H7 (cell line): ENCODE measurements at regions not wholly inside any gene's neighbourhood (a gene's known extent, or its start where the extent isn't known, plus 50 kb on each side); places are given as distances from the start of the nearest gene placed in this dataset.

Experiments
- DNase-seq: peaks from one replicate; pipeline ENCODE4 v3.0.0; 2012
- H3K27me3 ChIP-seq: 2 replicates; pipeline ENCODE4 v1.6.0; 2011; ENCODE audit warnings: mild to moderate bottlenecking, low read length; ENCODE audit not compliant: control insufficient read depth, insufficient read depth
- H3K36me3 ChIP-seq: replicated peaks from 2 replicates; pipeline ENCODE4 v1.5.1; 2011; ENCODE audit warnings: low read length; ENCODE audit not compliant: control insufficient read depth, insufficient read depth
- H3K4me3 ChIP-seq: 2 replicates; pipeline ENCODE4 v1.5.1; 2011; ENCODE audit warnings: low read depth, mild to moderate bottlenecking, control low read depth, low read length, moderate library complexity; ENCODE audit not compliant: insufficient read depth

DNA sequence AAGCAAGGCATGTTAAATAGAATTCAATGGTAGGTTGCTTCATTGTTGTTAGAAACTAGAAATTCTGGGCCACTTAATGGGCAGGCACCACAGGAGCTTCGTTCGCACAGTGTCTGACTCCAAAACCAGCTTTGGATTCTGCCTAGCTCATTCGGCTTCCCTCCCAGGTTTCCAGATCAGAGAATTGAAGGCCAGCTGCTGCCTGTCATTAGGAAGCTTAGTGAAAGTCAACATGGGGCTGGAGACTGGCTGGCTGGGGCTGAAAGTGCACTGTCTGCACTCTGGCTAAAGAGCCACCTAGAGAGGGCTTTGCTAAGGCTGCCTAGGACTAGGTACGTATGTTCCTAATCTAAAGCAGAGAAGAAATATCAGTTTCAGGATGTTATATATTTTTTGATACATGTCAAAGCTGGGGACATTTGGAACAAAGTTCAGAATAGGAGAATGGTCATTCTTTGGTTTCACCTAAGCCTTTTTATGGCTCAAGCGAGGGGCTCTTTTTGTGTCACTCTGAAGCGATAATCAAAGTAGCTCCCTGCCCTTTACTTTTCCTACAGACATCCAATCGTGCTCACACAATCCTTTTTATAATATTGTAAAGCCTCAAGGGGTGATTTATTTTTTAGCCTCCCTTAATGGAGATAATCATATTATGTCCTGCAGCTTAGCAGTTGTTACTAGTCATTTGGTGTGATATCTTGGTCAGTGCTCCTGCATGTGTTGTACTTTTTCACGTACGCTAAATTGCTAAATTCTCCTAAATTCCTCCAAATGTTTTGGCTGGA is 238.5 kb upstream of the NAV3 start:
- DNase-seq = peak; percentile 23
- Histone ChIP-seq H3K27me3 (no peaks in the 10 kb centered on the region), H3K36me3 (no peaks in the 10 kb centered on the region), H3K4me3 (no peak overlapping the region)

DNA sequence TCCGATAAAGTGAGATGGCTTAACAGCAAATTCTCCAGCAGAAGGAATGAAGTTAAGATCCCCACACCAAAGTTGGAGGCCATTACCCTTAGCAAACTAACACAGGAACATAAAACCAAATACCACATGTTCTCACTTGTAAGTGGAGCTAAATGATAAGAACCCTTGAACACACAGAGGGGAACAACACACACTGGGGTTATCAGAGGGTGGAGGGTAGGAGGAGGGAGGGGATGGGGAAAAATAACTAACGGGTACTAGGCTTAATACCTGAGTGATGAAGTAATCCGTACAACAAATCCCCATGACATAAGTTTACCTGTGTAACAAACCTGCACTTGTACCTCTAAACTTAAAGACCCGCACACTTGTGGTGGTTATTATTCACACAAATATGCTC is 240.4 kb upstream of the NAV3 start:
- Histone ChIP-seq H3K4me3 (no peak overlapping the region), H3K36me3 (no peaks in the 10 kb centered on the region), H3K27me3 (no peaks in the 10 kb centered on the region)
- DNase-seq = no peak

DNA sequence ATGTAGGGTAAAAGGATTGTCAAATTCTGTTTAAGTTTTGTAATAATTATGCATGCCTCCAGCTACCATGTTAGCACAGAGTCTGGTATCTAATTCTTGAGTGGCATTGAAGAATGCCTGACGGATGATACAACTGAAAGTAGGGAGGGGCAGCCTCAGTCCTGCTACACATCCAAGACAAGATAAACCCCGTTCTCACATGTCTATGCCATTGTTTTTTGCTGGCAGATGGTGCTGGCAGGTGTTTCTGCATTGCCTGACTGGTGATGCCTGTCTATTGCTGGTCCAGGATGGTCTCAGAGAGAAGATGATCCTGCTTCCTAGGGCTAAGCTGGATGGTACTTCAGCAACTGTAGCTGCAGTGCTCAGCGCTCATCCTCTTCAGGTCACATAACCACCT is 245.8 kb upstream of the NAV3 start:
- Histone ChIP-seq H3K36me3 (no peaks in the 10 kb centered on the region), H3K4me3 (no peak overlapping the region), H3K27me3 (no peaks in the 10 kb centered on the region)
- no peak for DNase-seq

DNA sequence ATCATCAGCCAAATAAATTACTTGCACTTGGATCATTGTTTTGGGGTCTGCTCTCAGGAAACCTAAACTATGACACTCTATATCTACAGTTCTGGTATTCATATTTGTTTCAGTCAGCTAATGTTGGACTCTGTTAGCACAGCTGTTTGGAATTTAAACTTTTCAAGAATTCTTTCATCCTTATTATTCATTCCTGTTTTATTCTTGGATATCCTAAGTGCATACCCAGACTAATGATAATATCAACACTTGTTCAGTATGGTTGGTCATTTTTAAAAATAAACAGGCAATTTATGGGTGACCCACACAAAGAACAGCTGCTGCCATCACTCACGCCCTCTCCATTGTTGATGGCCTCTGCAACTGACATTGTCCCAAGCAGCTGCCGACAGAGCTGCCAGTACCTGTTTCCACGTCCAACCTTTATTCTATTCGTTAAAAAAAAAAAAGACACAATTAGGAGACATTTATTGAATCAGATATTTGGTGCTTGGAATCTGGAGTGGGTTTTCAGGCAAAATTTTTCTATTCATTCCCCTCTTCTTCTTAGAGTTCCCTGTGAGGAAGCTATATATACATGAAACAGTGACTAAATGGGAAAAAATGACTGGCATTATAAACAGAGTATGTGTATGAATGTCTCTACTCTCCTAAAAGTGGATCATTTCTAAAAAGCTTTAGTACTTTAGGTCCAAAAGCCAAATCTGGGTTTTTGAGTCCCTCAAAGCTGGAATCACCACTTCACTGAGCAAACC is 252.1 kb upstream of the NAV3 start:
- no peak for DNase-seq
- H3K4me3 ChIP-seq = no peak overlapping the region
- H3K36me3 ChIP-seq = no peaks in the 10 kb centered on the region
- H3K27me3 ChIP-seq = no peaks in the 10 kb centered on the region

DNA sequence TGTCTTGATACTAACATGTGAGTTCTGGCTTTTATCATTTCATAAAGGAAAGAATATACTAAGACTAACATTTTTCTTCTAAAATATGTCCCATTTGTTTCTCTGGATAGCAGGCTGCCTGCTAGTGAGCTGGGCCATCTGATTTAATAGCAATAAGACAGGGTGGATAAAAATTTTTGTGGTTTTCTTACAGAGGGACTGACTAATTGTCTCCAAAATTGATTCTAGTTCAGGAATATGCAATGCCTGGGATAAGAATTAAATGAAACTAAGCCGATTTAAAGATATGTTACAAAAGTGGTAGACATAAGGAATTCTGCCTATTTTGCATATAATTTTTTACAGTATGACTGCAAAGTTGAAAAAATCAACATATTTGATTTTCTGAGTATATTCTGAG is 252.9 kb upstream of the NAV3 start:
- DNase-seq = no peak

DNA sequence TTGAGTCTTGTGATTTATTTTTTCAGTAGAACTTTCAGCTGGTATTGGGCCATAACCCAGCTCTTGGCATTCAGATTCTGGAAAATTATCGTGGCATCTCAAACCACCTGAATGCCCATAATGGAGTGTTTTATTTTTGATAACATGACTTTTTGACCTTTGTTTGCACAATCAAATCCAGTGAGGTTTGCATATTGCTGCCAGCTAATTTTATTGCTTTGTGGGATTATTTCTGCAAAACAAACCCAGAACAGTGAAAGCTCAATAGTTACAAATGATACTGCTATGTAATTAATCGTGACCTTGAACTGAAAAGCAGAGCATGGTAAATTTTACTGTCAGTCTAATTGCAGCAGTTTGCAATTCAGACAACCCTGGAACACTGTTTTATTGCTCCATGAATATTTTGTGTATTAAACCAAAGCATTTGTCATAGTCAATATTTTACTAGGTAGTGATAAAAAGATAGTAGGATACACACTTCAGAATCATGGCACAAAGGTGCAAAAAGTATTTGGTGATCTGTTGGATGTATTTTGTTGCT is 255.2 kb upstream of the NAV3 start:
- no peaks in the 10 kb centered on the region for H3K27me3 ChIP-seq
- DNase-seq = no peak
- H3K36me3 ChIP-seq = no peaks in the 10 kb centered on the region
- no peak overlapping the region for H3K4me3 ChIP-seq

More for the DNA sequence above, 252.9 kb upstream of the NAV3 start:
- H3K27me3 ChIP-seq = no peaks in the 10 kb centered on the region
- no peak overlapping the region for H3K4me3 ChIP-seq
- no peaks in the 10 kb centered on the region for H3K36me3 ChIP-seq

DNA sequence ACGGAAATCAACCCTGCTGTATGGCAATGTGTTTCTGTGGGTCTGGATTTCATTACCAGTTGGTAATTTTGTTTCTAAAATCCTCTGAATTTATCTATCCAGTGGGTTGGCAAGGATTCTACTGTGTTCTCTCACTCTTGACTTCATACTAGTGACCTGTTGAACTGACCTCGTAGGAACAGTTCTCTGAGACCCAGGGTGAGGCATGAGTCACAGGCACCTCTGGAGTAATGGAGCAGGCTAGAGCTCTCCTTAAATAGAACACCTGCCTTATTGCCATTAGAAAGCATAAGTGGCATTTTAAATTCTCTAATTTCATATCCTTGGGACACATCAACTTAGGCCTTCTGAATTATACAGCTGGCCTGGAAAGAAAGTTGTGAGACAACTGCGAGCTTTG is 258.3 kb upstream of the NAV3 start:
- DNase-seq = no peak
- H3K4me3 ChIP-seq = no peak overlapping the region
- no peaks in the 10 kb centered on the region for H3K36me3 ChIP-seq
- no peaks in the 10 kb centered on the region for H3K27me3 ChIP-seq

DNA sequence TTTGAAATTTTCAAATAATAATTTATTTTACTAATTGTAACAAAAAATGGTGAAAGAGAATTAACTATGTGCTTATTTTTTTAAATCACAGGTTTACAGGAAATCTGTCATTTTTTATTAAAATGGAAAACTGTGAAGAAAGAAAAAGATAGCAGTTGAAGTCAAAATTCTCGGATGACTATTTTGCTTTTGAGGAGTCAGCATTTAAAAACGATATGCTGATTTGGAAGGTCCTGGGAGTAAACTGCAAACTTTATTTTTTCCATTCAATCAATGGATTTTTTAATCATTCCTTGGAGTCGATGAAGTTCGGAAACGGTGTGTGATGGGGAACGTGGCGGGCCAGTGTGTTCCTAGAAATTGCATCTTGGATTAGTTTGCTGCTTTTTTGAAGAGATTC is 258.9 kb upstream of the NAV3 start:
- no peak for DNase-seq
- no peaks in the 10 kb centered on the region for H3K27me3 ChIP-seq
- no peak overlapping the region for H3K4me3 ChIP-seq

DNA sequence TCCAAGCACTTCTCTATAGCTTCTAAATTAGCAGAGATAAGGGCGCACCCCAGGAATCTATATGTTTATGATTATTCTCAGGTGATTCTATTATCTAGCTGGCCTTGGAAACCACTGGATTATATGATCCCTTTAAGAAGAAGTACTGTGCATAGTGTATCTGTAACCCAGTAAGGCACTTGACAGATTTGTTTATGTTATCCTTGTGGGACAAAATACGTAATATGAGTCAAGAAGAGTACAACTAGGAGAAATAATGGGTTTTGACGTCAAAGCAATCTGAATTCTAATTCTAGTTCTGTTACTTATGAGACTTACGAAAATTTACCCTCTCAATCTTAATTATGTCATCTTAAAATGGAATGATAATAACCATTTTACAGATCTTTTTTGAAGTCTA is 259.6 kb upstream of the NAV3 start:
- Histone ChIP-seq H3K27me3 (no peaks in the 10 kb centered on the region), H3K36me3 (no peaks in the 10 kb centered on the region), H3K4me3 (no peak overlapping the region)
- no peak for DNase-seq

More for the DNA sequence above, 258.9 kb upstream of the NAV3 start:
- no peaks in the 10 kb centered on the region for H3K36me3 ChIP-seq

DNA sequence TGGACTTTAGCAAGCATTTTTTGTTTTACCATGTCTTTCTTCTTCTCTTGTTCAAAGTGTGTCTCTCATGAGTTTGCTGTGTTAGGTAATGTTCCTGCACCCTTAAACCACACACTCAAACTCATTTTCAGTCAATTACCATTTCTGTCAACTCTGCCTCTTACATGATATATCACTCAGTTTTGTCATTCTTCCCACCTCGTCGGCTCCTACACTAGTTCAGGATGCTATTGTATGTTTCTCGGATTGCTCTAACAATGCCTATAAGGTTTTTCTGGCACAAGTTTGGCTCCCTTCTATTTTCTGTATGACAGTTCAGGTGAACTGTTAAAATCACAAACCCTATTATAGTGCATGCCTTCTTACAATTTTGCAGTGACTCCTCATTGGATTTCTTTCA is 260.8 kb upstream of the NAV3 start:
- Histone ChIP-seq H3K4me3 (no peak overlapping the region), H3K36me3 (no peaks in the 10 kb centered on the region), H3K27me3 (no peaks in the 10 kb centered on the region)
- DNase-seq = no peak

DNA sequence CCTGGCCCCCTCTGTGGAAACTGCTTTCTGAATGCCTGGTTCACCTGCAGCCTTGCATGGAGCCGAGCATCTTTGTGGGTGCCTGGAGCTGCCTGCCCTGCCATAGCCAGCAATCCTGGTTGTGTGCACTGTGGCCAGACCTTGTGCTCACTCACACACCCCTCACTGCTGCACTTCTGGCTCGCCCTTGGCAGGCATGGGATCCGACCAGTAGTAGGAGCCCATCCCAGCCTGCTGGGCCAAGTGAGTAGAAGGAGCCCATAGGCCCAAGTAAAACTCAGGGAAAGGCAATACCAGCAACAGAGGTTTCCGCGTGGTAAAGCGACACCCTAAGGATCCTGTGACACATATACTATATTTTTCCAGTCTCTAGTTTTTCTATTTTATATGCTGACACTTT is 270.0 kb upstream of the NAV3 start:
- H3K4me3 ChIP-seq = no peak overlapping the region
- H3K27me3 ChIP-seq = no peaks in the 10 kb centered on the region
- H3K36me3 ChIP-seq = no peaks in the 10 kb centered on the region
- DNase-seq = no peak

DNA sequence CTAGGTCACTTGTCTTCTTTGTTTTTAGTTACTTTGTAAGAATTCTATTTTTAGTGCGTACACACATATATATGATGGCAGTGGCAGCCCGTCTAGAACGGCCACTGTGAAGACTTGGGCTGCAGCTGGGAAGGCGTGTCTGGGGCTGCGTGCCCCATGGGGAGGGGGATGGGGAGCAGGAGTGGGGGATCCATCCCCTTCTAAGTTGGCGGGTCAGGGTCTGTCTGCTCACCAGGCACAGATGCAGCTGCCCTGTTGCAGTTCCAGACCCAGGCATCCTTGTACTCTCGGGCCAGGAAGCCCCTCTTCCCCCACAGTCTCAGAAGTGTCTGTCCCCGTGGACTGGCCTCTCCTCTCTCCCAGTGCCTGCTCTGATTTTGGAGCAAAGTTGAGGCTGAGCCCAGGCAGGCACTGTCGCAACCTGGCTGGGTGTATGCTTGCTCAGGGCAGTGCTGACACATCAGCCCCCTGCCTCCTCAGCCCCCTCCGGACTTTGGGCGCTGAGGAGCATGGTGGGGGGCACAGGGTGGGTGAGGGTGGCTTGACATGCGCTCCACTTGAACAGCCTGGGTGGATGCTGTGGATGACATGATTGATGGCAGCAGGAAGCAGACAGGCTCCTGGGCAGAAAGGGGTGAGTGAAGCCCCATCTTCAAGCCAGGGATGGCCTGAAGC is 271.2 kb upstream of the NAV3 start:
- DNase-seq = no peak
- no peaks in the 10 kb centered on the region for H3K36me3 ChIP-seq
- no peak overlapping the region for H3K4me3 ChIP-seq
- H3K27me3 ChIP-seq = no peaks in the 10 kb centered on the region

DNA sequence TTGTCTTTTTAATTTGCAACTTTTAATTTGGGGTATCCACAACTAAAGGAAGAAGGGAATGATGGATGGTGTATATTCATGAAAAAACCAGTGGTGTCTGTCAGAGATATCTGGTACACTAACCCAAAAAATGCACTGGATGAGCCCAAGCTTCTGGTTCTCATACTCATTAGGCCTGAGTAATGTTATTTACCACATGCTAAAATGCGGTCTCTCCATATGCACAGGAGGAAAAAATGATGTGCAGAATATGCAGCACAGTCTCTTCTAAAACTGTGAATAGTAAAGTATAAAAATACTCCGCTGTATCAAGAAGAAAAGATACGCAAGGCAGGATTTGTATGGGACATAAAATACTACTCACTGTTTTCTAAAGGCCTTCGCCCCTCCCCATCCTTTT is 275.6 kb upstream of the NAV3 start:
- Histone ChIP-seq H3K27me3 (no peaks in the 10 kb centered on the region), H3K4me3 (no peak overlapping the region), H3K36me3 (no peaks in the 10 kb centered on the region)
- no peak for DNase-seq

DNA sequence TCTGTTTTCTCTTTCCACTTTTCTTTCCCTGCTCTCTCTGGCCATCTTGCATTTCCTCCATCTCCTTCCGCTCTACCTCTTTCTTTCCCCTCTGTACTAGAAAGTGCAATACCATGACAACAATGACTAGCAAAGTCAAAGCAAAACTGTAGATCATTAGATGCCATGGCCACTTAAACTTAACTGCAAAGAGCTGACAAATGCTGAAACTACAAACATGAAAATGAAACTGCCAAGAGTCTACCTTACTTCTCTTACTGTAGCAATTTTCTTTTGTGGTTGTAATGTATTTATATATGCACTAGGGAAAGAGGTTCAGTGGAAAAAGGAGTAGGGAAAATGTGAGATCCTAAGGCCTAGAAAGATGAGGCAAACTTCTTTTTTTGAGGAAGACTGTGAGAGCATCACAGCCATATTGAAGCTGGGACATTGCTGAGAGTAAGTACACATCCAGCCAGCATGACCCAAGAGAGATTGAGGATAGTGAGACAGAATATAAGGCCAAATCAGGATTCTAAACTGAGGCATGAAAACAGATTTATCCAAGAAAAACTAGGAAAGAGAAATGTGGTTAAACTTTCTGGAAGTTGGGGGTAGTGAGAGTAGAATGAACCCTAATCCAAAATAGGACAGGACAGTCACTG is 276.6 kb upstream of the NAV3 start:
- Histone ChIP-seq H3K27me3 (no peaks in the 10 kb centered on the region), H3K36me3 (no peaks in the 10 kb centered on the region), H3K4me3 (no peak overlapping the region)
- no peak for DNase-seq
